DND-41 (cell line): ENCODE measurements at regions not wholly inside any gene's neighbourhood (a gene's known extent, or its start where the extent isn't known, plus 50 kb on each side); places are given as distances from the start of the nearest gene placed in this dataset.

Experiments
- CTCF ChIP-seq: IDR thresholded peaks from 2 replicates; pipeline ENCODE4 v1.5.1; 2012; ENCODE audit warnings: borderline replicate concordance, low read length, moderate library complexity, mild to moderate bottlenecking; ENCODE audit not compliant: poor library complexity, severe bottlenecking; ENCODE audit errors: extremely low read depth
- EZH2 ChIP-seq: IDR thresholded peaks from 3 replicates; pipeline ENCODE4 v1.6.1; 2012; ENCODE audit warnings: borderline replicate concordance, low read depth, mild to moderate bottlenecking, moderate library complexity, low read length, inconsistent platforms; ENCODE audit not compliant: severe bottlenecking

- TF ChIP-seq CTCF (peak; percentile 28), EZH2 (no peak)
These were observed 94.7 kb upstream of the OSMR start for GRCh38 chr5:38751103-38751502.
